Liver (tissue), 3 donors: ENCODE measurements at regions not wholly inside any gene's neighbourhood (a gene's known extent, or its start where the extent isn't known, plus 50 kb on each side); places are given as distances from the start of the nearest gene placed in this dataset.

Experiments used
- ATF3 ChIP-seq: IDR thresholded peaks from 2 replicates; pipeline ENCODE4 v1.6.1; 2016; ENCODE audit warnings: antibody characterized with exemption
- CTCF ChIP-seq: fragments of 150-350 bp; IDR thresholded peaks from 2 replicates; pipeline ENCODE4 v1.5.1; 2017; ENCODE audit warnings: improper control_type of control experiment, low read depth, low read length; ENCODE audit not compliant: missing input control
- JUND ChIP-seq, 2 donors: IDR thresholded peaks; 2 replicates each; pipeline ENCODE4 v1.6.1; 2016; ENCODE audit warnings: antibody characterized with exemption in 2 of 2
- REST ChIP-seq: IDR thresholded peaks from 2 replicates; pipeline ENCODE4 v1.6.1; 2016; ENCODE audit warnings: antibody characterized with exemption, mild to moderate bottlenecking
- YY1 ChIP-seq: IDR thresholded peaks from 2 replicates; pipeline ENCODE4 v1.6.1; 2016; ENCODE audit warnings: antibody characterized with exemption, mild to moderate bottlenecking
- donor health status: healthy.
- donor health status: healthy.

GRCh38 chr2:149986861-149987260 is 399.3 kb upstream of the MMADHC start:
- TF ChIP-seq YY1 = no peak
- no peak for TF ChIP-seq JUND (IDR thresholded peaks at IDR 0.05)
- TF ChIP-seq CTCF = no peak
- no peak for TF ChIP-seq ATF3
- no peak for TF ChIP-seq REST
